C4-2B (cell line): ENCODE measurements at regions not wholly inside any gene's neighbourhood (a gene's known extent, or its start where the extent isn't known, plus 50 kb on each side); places are given as distances from the start of the nearest gene placed in this dataset.

Experiments
- CTCF ChIP-seq: fragments of 450-650 bp; conservative IDR thresholded peaks from 2 replicates; pipeline ENCODE4 v1.5.1; 2017; ENCODE audit warnings: mild to moderate bottlenecking
- ZFX ChIP-seq: fragments of 450-650 bp; IDR thresholded peaks from 2 replicates; pipeline ENCODE4 v1.6.1; 2017

DNA sequence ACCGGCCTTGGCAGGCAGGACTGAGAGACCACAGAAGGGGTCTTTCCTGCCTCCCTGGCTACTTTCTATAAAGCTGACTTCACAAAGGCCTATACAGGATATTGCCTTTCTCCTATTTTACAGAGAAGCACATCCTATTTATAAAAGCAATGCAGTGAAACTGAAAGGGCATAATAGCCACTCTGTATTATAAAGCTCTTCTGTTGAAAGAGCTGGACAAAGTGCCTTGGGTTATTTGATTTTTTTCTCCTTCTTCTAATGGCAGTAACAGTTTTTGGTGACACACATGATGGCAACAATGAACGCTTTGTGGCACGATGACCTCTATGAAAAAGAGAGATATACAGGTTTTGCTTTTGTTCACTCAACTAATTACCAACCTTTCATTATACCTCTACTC, 281.1 kb downstream of the ZNF516 start:
- TF ChIP-seq CTCF (no peak), ZFX (no peak)
